Kidney (tissue), 13 donors: ENCODE measurements at regions not wholly inside any gene's neighbourhood (a gene's known extent, or its start where the extent isn't known, plus 50 kb on each side); places are given as distances from the start of the nearest gene placed in this dataset.
"Not testable (repeated sequence)": the region's sequence is repeated elsewhere in the genome, so short reads cannot be mapped to it uniquely, and the experiment has no call there.

Source experiments
- DNase-seq, 5 donors: peaks; one replicate each; pipeline ENCODE4 v3.0.0-alpha.2; 2013 to 2020
- FAIRE-seq: peaks from 2 replicates; lab custom pipeline; 2012; peaks lifted over from hg19 to GRCh38; lab: Jason Lieb, UNC
- H3K27ac ChIP-seq, 2 donors: one replicate each; pipeline ENCODE4 v1.7.0; 2013; ENCODE audit warnings: low read depth in 2 of 2, low read length in 2 of 2, inconsistent platforms in 1 of 2
- H3K27me3 ChIP-seq: one replicate; pipeline ENCODE4 v1.7.1; 2013; ENCODE audit warnings: low read length, inconsistent platforms; ENCODE audit not compliant: control insufficient read depth, insufficient read depth
- H3K36me3 ChIP-seq, 3 donors: one replicate each; pipeline versions ENCODE4 v1.7.0 to v1.7.1; 2013; ENCODE audit warnings: low read length in 3 of 3, control low read depth in 1 of 3, inconsistent platforms in 1 of 3; ENCODE audit not compliant: insufficient read depth in 3 of 3, control insufficient read depth in 2 of 3
- H3K4me1 ChIP-seq, 3 donors: one replicate each; pipeline versions ENCODE4 v1.7.0 to v1.7.1; 2013; ENCODE audit warnings: low read length in 3 of 3, inconsistent platforms in 1 of 3, low read depth in 1 of 3; ENCODE audit not compliant: control insufficient read depth in 2 of 3, insufficient read depth in 2 of 3
- H3K4me3 ChIP-seq, 3 donors: one replicate each; pipeline versions ENCODE4 v1.7.0 to v1.8.1; 2013; ENCODE audit warnings: low read length in 3 of 3, control low read depth in 1 of 3, inconsistent platforms in 1 of 3
- H3K9ac ChIP-seq, 3 donors: one replicate each; pipeline versions ENCODE4 v1.7.0 to v1.7.1; 2013; ENCODE audit warnings: low read length in 3 of 3, control low read depth in 1 of 3, inconsistent platforms in 1 of 3
- H3K9me3 ChIP-seq, 3 donors: one replicate each; pipeline versions ENCODE4 v1.7.0 to v1.7.1; 2013; ENCODE audit warnings: low read length in 3 of 3, control low read depth in 1 of 3, inconsistent platforms in 1 of 3; ENCODE audit not compliant: control insufficient read depth in 2 of 3, insufficient read depth in 1 of 3
- intact Hi-C: fragments of 100-400 bp; cut with DNase I; formaldehyde crosslinking; loops from one replicate; pipeline ENCODE4 v1.11.1; 2022
- TF ChIP-seq, protein P1 (sequence below): IDR thresholded peaks from 3 replicates; pipeline ENCODE4 v1.5.1; 2012; ENCODE audit warnings: mild to moderate bottlenecking, moderate library complexity, borderline replicate concordance; ENCODE audit not compliant: insufficient read depth; ENCODE audit errors: extremely low read depth
- donor health status: control.
- donor health status: control.
- donor health status: control.
- donor health status: control.
- donor health status: control.
- donor health status: DM: yes; HTN: yes; CAD: no.
- donor health status: Normal renal cell carcinoma (clear cell type).

DNA sequence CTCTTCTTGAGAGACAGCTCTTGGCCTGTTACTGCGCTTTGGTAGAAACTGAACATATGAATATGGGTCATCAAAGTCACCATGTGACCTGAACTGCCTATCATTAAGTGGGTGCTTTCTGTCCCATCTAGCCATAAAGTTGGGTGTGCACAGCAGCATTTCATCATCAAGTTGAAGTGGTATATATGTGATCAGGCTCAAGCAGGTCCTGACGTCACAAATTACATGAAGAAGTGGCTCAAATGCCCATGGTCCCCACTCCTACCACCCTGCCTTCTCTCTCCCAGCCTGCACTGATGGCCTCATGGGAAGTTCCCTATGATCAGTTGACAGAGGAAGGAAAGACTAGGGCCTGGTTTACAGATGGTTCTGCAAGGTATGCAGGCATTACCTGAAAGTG, 308.8 kb upstream of the MGAT4C start:
- Histone ChIP-seq H3K36me3 (no peaks in the 10 kb centered on the region), H3K9me3 (peaks cover 0 to 7% (median 0%) of the 10 kb centered on the region in 3 donors), H3K4me3 (no peak overlapping the region), H3K27ac (no peak overlapping the region), H3K4me1 (no peaks in the 10 kb centered on the region), H3K27me3 (no peaks in the 10 kb centered on the region), H3K9ac (no peak overlapping the region)
- FAIRE-seq (no peak), DNase-seq (no peak)
- intact Hi-C loops = no loop called here
- TF ChIP-seq, protein P1, sequence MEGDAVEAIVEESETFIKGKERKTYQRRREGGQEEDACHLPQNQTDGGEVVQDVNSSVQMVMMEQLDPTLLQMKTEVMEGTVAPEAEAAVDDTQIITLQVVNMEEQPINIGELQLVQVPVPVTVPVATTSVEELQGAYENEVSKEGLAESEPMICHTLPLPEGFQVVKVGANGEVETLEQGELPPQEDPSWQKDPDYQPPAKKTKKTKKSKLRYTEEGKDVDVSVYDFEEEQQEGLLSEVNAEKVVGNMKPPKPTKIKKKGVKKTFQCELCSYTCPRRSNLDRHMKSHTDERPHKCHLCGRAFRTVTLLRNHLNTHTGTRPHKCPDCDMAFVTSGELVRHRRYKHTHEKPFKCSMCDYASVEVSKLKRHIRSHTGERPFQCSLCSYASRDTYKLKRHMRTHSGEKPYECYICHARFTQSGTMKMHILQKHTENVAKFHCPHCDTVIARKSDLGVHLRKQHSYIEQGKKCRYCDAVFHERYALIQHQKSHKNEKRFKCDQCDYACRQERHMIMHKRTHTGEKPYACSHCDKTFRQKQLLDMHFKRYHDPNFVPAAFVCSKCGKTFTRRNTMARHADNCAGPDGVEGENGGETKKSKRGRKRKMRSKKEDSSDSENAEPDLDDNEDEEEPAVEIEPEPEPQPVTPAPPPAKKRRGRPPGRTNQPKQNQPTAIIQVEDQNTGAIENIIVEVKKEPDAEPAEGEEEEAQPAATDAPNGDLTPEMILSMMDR = no peak

DNA sequence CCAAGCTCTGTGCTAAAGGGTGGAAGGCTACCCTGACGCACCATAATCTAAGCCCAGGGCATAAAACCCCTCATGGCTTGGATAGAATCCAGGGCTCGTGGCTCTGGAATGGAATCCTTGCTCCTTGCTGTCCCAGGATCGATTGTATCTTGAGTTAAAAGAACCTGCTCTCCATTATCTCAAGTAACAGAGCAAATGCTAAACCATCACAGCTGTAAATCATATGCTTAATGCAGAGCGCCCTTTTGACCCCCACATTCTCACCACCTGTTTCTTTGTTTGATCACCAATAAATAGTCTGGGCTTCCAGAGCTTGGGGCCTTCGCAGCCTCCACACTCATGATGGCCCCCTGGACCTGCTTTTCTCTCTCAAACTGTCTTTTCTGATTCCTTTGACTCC, 299.3 kb upstream of the MGAT4C start:
- DNase-seq, H3K27ac ChIP-seq, H3K27me3 ChIP-seq, intact Hi-C loops, H3K4me1 ChIP-seq, H3K36me3 ChIP-seq, H3K9me3 ChIP-seq, H3K9ac ChIP-seq, FAIRE-seq, H3K4me3 ChIP-seq: not testable (repeated sequence)

DNA sequence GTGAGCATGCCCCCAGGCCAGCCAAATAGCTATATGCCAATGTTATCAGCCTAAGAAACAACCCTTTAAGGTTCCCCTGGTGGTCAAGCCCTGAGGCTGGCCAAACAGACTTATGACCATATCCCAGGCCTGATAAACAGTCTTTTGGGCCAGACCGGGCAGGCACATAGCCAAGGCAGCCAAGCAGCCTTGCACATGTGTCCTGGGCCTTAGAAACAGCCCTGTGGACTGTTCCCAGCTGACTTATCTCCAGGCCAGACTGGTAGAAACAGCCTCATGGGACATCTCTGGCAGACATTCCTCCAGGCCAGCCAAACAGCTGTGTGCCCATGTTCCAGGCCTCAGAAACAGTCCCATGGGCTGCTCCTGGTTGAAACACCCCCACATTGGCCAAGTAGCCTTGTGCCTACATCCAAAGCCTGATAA, 295.0 kb upstream of the MGAT4C start:
- Histone ChIP-seq H3K4me3 (no peak overlapping the region), H3K4me1 (no peaks in the 10 kb centered on the region), H3K36me3 (no peaks in the 10 kb centered on the region), H3K27ac (no peak overlapping the region), H3K9me3 (no peaks in the 10 kb centered on the region), H3K27me3 (no peaks in the 10 kb centered on the region), H3K9ac (no peak overlapping the region)
- FAIRE-seq = no peak
- DNase-seq = no peak
- intact Hi-C loops = no loop called here
- TF ChIP-seq, protein P1 = no peak

DNA sequence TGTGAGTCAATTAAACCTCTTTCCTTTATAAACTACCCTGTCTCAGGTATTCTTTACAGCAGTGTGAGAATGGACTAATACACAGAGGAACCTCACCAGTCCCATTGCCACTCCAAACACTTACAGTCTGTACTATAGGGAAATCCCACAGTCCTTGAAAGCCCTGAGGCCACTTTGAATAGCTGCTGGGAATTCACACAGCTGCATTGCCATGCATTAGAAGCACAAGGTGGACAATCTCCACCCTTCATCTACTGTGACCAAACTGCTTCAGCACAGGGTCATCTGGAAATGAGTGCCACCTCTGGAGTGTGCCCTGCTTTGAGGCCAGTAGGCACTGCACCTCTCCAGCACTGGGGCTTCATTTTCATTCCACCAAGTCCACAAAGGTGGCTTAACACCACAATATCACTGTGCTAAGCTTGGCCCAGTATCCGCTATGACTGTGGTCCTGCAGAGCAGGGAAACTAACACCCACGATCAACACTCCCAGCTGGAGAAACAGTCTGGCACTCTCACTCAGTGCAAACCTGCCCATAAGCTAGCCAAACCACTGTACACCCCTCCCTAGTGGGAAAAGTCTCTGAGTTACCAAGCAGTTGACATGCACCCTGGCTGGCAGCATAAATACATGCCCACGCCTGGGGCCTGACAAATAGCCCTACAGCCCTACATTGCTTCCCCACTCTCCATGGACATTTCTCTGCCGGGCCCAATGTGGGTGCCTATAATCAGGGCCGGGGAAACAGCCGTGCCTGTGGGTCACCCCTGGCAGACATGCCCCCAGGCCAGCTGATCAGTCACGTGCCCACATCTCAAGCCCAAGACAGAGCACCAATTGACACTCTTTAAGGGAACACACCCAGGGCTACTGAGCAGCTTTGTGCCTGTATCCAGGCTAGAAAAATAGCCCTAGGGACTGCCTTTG, 294.3 kb upstream of the MGAT4C start:
- Histone ChIP-seq H3K4me3 (no peak overlapping the region), H3K27me3 (no peaks in the 10 kb centered on the region), H3K4me1 (no peaks in the 10 kb centered on the region), H3K27ac (no peak overlapping the region), H3K9me3 (no peaks in the 10 kb centered on the region), H3K36me3 (no peaks in the 10 kb centered on the region), H3K9ac (no peak overlapping the region)
- FAIRE-seq (no peak), DNase-seq (no peak)
- intact Hi-C loops = no loop called here
- TF ChIP-seq, protein P1 = no peak
